K562 (cell line): ENCODE measurements at regions not wholly inside any gene's neighbourhood (a gene's known extent, or its start where the extent isn't known, plus 50 kb on each side); places are given as distances from the start of the nearest gene placed in this dataset.

ENCODE experiments used
- ATAC-seq: fragments of 200-7000 bp; cut with Tn5 transposase; 3 replicates; pipeline ENCODE4 v1.9.1; 2020; ENCODE audit warnings: moderate library complexity
- BruUV-seq: library from RNA; stranded (reverse); fragments of 400-500 nt; replicated peaks from 2 replicates; lab custom pipeline; 2021; lab: Mats Ljungman, UMichigan
- CTCF ChIA-PET: fragments of 300-600 bp; formaldehyde crosslinking; extraction: SDS; loops from one replicate; lab custom pipeline; 2021; ENCODE audit warnings: low intra/inter-chr PET ratio; lab: Yijun Ruan, JAX
- POLR2A ChIA-PET: fragments of 300-600, 350-650 bp; sonication (Branson Sonifier 250); formaldehyde crosslinking; extraction: SDS; loops from one replicate; lab custom pipeline; 2021; ENCODE audit warnings: antibody characterized with exemption, inconsistent platforms; lab: Yijun Ruan, JAX
- DNase-seq, 4 experiments: peaks; one replicate each; pipeline versions ENCODE4 v3.0.0 to v3.0.0-alpha.2; 2011 to 2018; ENCODE audit warnings: low spot score in 3 of 4, mixed read lengths in 3 of 4; ENCODE audit errors: extremely low read depth in 1 of 4
- FAIRE-seq: peaks from 2 replicates; lab custom pipeline; 2011; peaks lifted over from hg19 to GRCh38; lab: Jason Lieb, UNC
- H2AFZ ChIP-seq: 2 replicates; pipeline ENCODE4 v1.6.0; 2011; ENCODE audit warnings: low read depth, low read length, control low read depth, inconsistent platforms
- H3K27ac ChIP-seq: fragments of 200-600 bp; 3 replicates; pipeline ENCODE4 v1.8.0; 2011; ENCODE audit warnings: low read depth, mild to moderate bottlenecking, control low read depth, inconsistent platforms, low read length, moderate library complexity, mixed read lengths; ENCODE audit errors: extremely low read depth
- H3K27me3 ChIP-seq, 2 experiments: fragments of 300-600 bp in 1 of 2; 2 replicates in 1 of 2; 3 replicates in 1 of 2; pipeline versions ENCODE4 v1.6.0 to v1.8.0; 2011; ENCODE audit warnings: inconsistent platforms in 2 of 2, low read length in 2 of 2, mild to moderate bottlenecking in 1 of 2, mixed read lengths in 1 of 2, moderate library complexity in 1 of 2; ENCODE audit not compliant: control insufficient read depth in 2 of 2, insufficient read depth in 2 of 2
- H3K36me3 ChIP-seq: fragments of 300-600 bp; 3 replicates; pipeline ENCODE4 v1.8.0; 2011; ENCODE audit warnings: mild to moderate bottlenecking, low read length, inconsistent platforms; ENCODE audit not compliant: control insufficient read depth, insufficient read depth
- H3K4me1 ChIP-seq, 2 experiments: fragments of 200-600 bp in 1 of 2; replicated peaks in 1 of 2; 2 replicates in 1 of 2; 3 replicates in 1 of 2; pipeline versions ENCODE4 v1.5.1 to v1.8.0; 2011; ENCODE audit warnings: inconsistent platforms in 2 of 2, low read length in 2 of 2, mild to moderate bottlenecking in 1 of 2, mixed read lengths in 1 of 2, moderate library complexity in 1 of 2; ENCODE audit not compliant: control insufficient read depth in 2 of 2, insufficient read depth in 2 of 2
- H3K4me2 ChIP-seq: 2 replicates; pipeline ENCODE4 v1.6.1; 2011; ENCODE audit warnings: low read length, control low read depth, inconsistent platforms, mixed read lengths; ENCODE audit not compliant: insufficient read depth
- H3K4me3 ChIP-seq: fragments of 200-600 bp; sonication (generic), shearing (Covaris generic); 2 replicates; pipeline ENCODE4 v1.5.1; 2016; ENCODE audit warnings: control low read depth, inconsistent platforms
- H3K79me2 ChIP-seq: fragments of 200-600 bp; 3 replicates; pipeline ENCODE4 v1.8.0; 2011; ENCODE audit warnings: low read length, inconsistent platforms; ENCODE audit not compliant: control insufficient read depth, insufficient read depth
- H3K9ac ChIP-seq, 2 experiments: 2 replicates each; pipeline versions ENCODE4 v1.6.0 to v1.6.1; 2011; ENCODE audit warnings: low read depth in 2 of 2, low read length in 2 of 2, control low read depth in 1 of 2, inconsistent platforms in 1 of 2, mild to moderate bottlenecking in 1 of 2, mixed read lengths in 1 of 2; ENCODE audit not compliant: insufficient read depth in 1 of 2
- H3K9me1 ChIP-seq: one replicate; pipeline ENCODE4 v1.6.0; 2011; ENCODE audit warnings: inconsistent platforms, mild to moderate bottlenecking, low read length, moderate library complexity; ENCODE audit not compliant: control insufficient read depth, insufficient read depth
- H3K9me3 ChIP-seq: replicated peaks from 2 replicates; pipeline ENCODE4 v1.5.1; 2011; ENCODE audit warnings: low read depth, low read length, inconsistent platforms; ENCODE audit not compliant: control insufficient read depth, insufficient read depth
- H4K20me1 ChIP-seq: replicated peaks from 2 replicates; pipeline ENCODE4 v1.6.1; 2011; ENCODE audit warnings: low read length, inconsistent platforms, mixed read lengths; ENCODE audit not compliant: control insufficient read depth, insufficient read depth
- BHLHE40 ChIP-seq: IDR thresholded peaks from 2 replicates; pipeline ENCODE4 v1.6.1; 2011; ENCODE audit warnings: low read length, improper control_type of control experiment
- CC2D1A ChIP-seq: fragments of 450-650 bp; IDR thresholded peaks from 2 replicates; pipeline ENCODE4 v1.6.1; 2017; ENCODE audit warnings: mild to moderate bottlenecking
- CTBP1 ChIP-seq: fragments of 450-650 bp; IDR thresholded peaks from 2 replicates; pipeline ENCODE4 v1.6.1; 2016; ENCODE audit warnings: borderline replicate concordance
- DEAF1 ChIP-seq: fragments of 450-650 bp; formaldehyde crosslinking; IDR thresholded peaks from 2 replicates; pipeline ENCODE4 v1.4.0; 2020; ENCODE audit warnings: mild to moderate bottlenecking, moderate library complexity
- DPF2 ChIP-seq: fragments of 450-650 bp; IDR thresholded peaks from 2 replicates; pipeline ENCODE4 v1.6.1; 2016
- EGR1 ChIP-seq: fragments of 450-650 bp; conservative IDR thresholded peaks from 2 replicates; pipeline ENCODE4 v1.6.1; 2017; ENCODE audit warnings: mild to moderate bottlenecking
- HDAC6 ChIP-seq: IDR thresholded peaks from 2 replicates; pipeline ENCODE4 v1.6.1; 2012; ENCODE audit warnings: low read depth, mild to moderate bottlenecking, control low read depth, inconsistent platforms, low read length, moderate library complexity
- NCOA4 ChIP-seq: fragments of 450-650 bp; IDR thresholded peaks from 2 replicates; pipeline ENCODE4 v1.6.1; 2018; ENCODE audit warnings: mild to moderate bottlenecking; ENCODE audit not compliant: partially characterized antibody
- RUNX1 ChIP-seq: sonication (generic); IDR thresholded peaks from 2 replicates; pipeline ENCODE4 v1.6.1; 2016; ENCODE audit warnings: antibody characterized with exemption, low read depth
- ZNF134 ChIP-seq: fragments of 250-450 bp; sonication (Bioruptor Pico); conservative IDR thresholded peaks from 2 replicates; pipeline ENCODE4 v1.4.0; 2020
- ZNF589 ChIP-seq: fragments of 200-800 bp; sonication (Bioruptor generic); IDR thresholded peaks from 2 replicates; pipeline ENCODE4 v1.6.1; 2016; ENCODE audit warnings: low read depth, missing genetic modification characterization, missing compliant biosample characterization
- ZNF644 ChIP-seq: fragments of 200-800 bp; sonication (Bioruptor generic); IDR thresholded peaks from 2 replicates; pipeline ENCODE4 v1.6.1; 2016; ENCODE audit warnings: low read depth, missing genetic modification characterization, missing compliant biosample characterization
- WGBS: fragments of 100-300 bp; shearing (Covaris generic); methylation state at CpG from one replicate; pipeline ENCODE4 v1.1.6; 2016; ENCODE audit warnings: low coverage, mixed read lengths; ENCODE audit not compliant: insufficient coverage; ENCODE audit errors: missing lambda C conversion rate; 5-methylcytosine and 5-hydroxymethylcytosine counted together
- in situ Hi-C: fragments of 300-500 bp; cut with MboI; formaldehyde crosslinking; loops from 4 replicates; pipeline ENCODE4 v1.15.0; 2018; ENCODE audit warnings: inconsistent platforms, mixed read lengths
- intact Hi-C: fragments of 100-400 bp; cut with micrococcal nuclease; formaldehyde crosslinking; loops from 2 replicates; pipeline ENCODE4 v1.14.2; 2022
- TF ChIP-seq, protein P1 (sequence below): sonication (generic); formaldehyde crosslinking; IDR thresholded peaks from 2 replicates; pipeline ENCODE4 v1.8.1; 2023; ENCODE audit warnings: mild to moderate bottlenecking, missing genetic modification reagents

- H3K27me3 ChIP-seq, result no peaks in the 10 kb centered on the region
- no peaks in the 10 kb centered on the region for H3K9me1 ChIP-seq
- in situ Hi-C loops, result no loop called here
- no peak overlapping the region for H3K4me3 ChIP-seq
- intact Hi-C loops, result no loop called here
- DNase-seq (no peak), ATAC-seq (no peak), FAIRE-seq (no peak)
- no peak overlapping the region for H3K9ac ChIP-seq
- ChIA-PET POLR2A (no interaction called here), CTCF (no interaction called here)
- H3K4me2 ChIP-seq, result no peak overlapping the region
- no TSS peak for BruUV-seq
- no peaks in the 10 kb centered on the region for H3K4me1 ChIP-seq
- no peaks in the 10 kb centered on the region for H4K20me1 ChIP-seq
- no peaks in the 10 kb centered on the region for H3K36me3 ChIP-seq
- H3K27ac ChIP-seq, result no peak overlapping the region
- 0% methylated on average over 6 of the region's 6 CpGs for whole genome bisulfite sequencing
- TF ChIP-seq DEAF1 (CRISPR knock-in tag) (no peak), BHLHE40 (no peak)
- no peaks in the 10 kb centered on the region for H3K9me3 ChIP-seq
- H3K79me2 ChIP-seq, result no peaks in the 10 kb centered on the region
- no peak overlapping the region for H2AFZ ChIP-seq
Observed at GRCh38 chr2:66888791-66889631, 454.1 kb downstream of the MEIS1 start.

DNA sequence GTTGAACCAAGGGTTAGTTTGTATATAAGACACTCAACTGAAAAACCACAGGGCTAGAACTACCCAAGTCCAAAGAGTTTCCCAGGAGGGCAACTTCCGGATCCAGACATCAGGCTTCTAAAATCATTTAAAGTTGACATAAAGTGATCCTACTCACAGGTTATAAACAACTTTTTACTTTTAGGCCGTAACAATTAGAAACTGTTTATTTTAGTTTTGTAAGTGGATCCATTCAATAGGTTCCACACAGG is 454.6 kb downstream of the MEIS1 start:
- Histone ChIP-seq H3K4me3 (no peak overlapping the region), H4K20me1 (no peaks in the 10 kb centered on the region), H3K79me2 (no peaks in the 10 kb centered on the region), H2AFZ (no peak overlapping the region), H3K4me2 (no peak overlapping the region), H3K36me3 (no peaks in the 10 kb centered on the region), H3K4me1 (no peaks in the 10 kb centered on the region), H3K9ac (no peak overlapping the region), H3K27me3 (no peaks in the 10 kb centered on the region), H3K9me3 (no peaks in the 10 kb centered on the region), H3K9me1 (no peaks in the 10 kb centered on the region), H3K27ac (no peak overlapping the region)
- DNase-seq (no peak), FAIRE-seq (no peak), ATAC-seq (no peak)
- intact Hi-C loops (no loop called here), in situ Hi-C loops (no loop called here)
- CTCF ChIA-PET, result no interaction called here
- no TSS peak for BruUV-seq
- 0% methylated on average over 2 of the region's 2 CpGs for WGBS
- POLR2A ChIA-PET, result no interaction called here
- TF ChIP-seq, protein P1, sequence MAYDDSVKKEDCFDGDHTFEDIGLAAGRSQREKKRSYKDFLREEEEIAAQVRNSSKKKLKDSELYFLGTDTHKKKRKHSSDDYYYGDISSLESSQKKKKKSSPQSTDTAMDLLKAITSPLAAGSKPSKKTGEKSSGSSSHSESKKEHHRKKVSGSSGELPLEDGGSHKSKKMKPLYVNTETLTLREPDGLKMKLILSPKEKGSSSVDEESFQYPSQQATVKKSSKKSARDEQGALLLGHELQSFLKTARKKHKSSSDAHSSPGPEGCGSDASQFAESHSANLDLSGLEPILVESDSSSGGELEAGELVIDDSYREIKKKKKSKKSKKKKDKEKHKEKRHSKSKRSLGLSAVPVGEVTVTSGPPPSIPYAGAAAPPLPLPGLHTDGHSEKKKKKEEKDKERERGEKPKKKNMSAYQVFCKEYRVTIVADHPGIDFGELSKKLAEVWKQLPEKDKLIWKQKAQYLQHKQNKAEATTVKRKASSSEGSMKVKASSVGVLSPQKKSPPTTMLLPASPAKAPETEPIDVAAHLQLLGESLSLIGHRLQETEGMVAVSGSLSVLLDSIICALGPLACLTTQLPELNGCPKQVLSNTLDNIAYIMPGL (CRISPR knock-in tag), result no peak
- no peak for TF ChIP-seq ZNF644 (tag)
- TF ChIP-seq HDAC6, result no peak
- no peak for TF ChIP-seq CTBP1
- TF ChIP-seq ZNF589, result no peak
- TF ChIP-seq CC2D1A, result no peak
- TF ChIP-seq EGR1, result no peak
- no peak for TF ChIP-seq ZNF134 (CRISPR knock-in tag)
- no peak for TF ChIP-seq RUNX1
- TF ChIP-seq NCOA4, result no peak
- no peak for TF ChIP-seq DPF2
